Mammary epithelial cell (primary cell): ENCODE measurements at regions not wholly inside any gene's neighbourhood (a gene's known extent, or its start where the extent isn't known, plus 50 kb on each side); places are given as distances from the start of the nearest gene placed in this dataset.

Source experiments
- CTCF ChIP-seq, 2 donors: IDR thresholded peaks in 1 of 2; conservative IDR thresholded peaks in 1 of 2; 2 replicates each; pipeline ENCODE4 v1.5.1; 2011 to 2012; ENCODE audit warnings: inconsistent platforms in 2 of 2, low read length in 2 of 2, mild to moderate bottlenecking in 2 of 2, control low read depth in 1 of 2, low read depth in 1 of 2; ENCODE audit not compliant: insufficient read depth in 1 of 2; ENCODE audit errors: extremely low read depth in 1 of 2
- EZH2 ChIP-seq: IDR thresholded peaks from 2 replicates; pipeline ENCODE4 v1.6.1; 2012; ENCODE audit warnings: low read length, inconsistent platforms, borderline replicate concordance

DNA sequence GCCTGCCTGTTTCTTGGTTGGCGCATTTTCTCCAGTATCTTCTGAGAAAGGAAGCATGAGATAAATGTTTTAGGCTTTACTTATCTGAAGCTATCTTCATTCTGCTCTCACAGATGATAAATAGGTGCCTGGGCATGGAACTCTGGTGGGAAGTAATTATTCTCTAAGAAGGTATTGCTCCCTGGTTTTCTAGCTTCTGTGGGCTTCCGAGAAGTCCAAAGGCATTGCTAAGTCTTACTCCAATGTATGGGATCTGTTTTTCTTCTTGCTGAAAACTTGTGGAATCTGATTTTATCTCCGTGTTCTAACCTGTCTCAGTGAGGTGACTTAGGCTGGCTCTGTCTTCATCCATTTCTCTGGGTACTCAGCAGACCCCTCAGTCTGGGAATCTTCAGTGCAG is 224.4 kb upstream of the HS6ST1 start:
- TF ChIP-seq CTCF (conservative IDR thresholded peaks at IDR 0.05 in 1 of 2, IDR thresholded peaks at IDR 0.05 in 1 of 2; ENCODE audit: extremely low read depth in 1 of 2, insufficient read depth in 1 of 2, low read depth in 1 of 2, low read length in 2 of 2) = no peak
- no peak for TF ChIP-seq EZH2
